H1 (cell line): ENCODE measurements at regions not wholly inside any gene's neighbourhood (a gene's known extent, or its start where the extent isn't known, plus 50 kb on each side); places are given as distances from the start of the nearest gene placed in this dataset.

Experiments
- CBX5 ChIP-seq: fragments of 300-800, 300-1000 bp; sonication (generic); IDR thresholded peaks from 2 replicates; pipeline ENCODE4 v1.7.1; 2016; ENCODE audit warnings: antibody characterized with exemption, low read length, low read depth
- RAD21 ChIP-seq, 2 experiments: IDR thresholded peaks in 1 of 2; conservative IDR thresholded peaks in 1 of 2; 2 replicates each; pipeline ENCODE4 v1.6.1; 2011; ENCODE audit warnings: low read depth in 2 of 2, low read length in 2 of 2, improper control_type of control experiment in 1 of 2, inconsistent platforms in 1 of 2, mild to moderate bottlenecking in 1 of 2, moderate library complexity in 1 of 2
- SP2 ChIP-seq: IDR thresholded peaks from 2 replicates; pipeline ENCODE4 v1.6.1; 2012; ENCODE audit warnings: mild to moderate bottlenecking, low read length, inconsistent platforms

- TF ChIP-seq RAD21 (IDR thresholded peaks at IDR 0.05 in 1 of 2, conservative IDR thresholded peaks at IDR 0.05 in 1 of 2; ENCODE audit: low read depth in 2 of 2, low read length in 2 of 2) (no peak), CBX5 (no peak), SP2 (no peak)
These were observed 283.9 kb downstream of the SMARCA1 start (continued) for GRCh38 chrX:129239371-129239770.
